MCF 10A (cell line): ENCODE measurements at regions not wholly inside any gene's neighbourhood (a gene's known extent, or its start where the extent isn't known, plus 50 kb on each side); places are given as distances from the start of the nearest gene placed in this dataset.

Experiments
- BruUV-seq: library from RNA; stranded (reverse); fragments of 400-500 nt; replicated peaks from 2 replicates; lab custom pipeline; 2021; lab: Mats Ljungman, UMichigan
- CTCF ChIA-PET: fragments of 300-600 bp; sonication (Branson Sonifier 250); formaldehyde crosslinking; extraction: SDS; loops from one replicate; lab custom pipeline; 2021; ENCODE audit warnings: antibody characterized with exemption, inconsistent platforms; lab: Yijun Ruan, JAX
- POLR2A ChIA-PET: fragments of 300-600, 350-650 bp; sonication (Branson Sonifier 250); formaldehyde crosslinking; extraction: SDS; loops from one replicate; lab custom pipeline; 2020; ENCODE audit warnings: antibody characterized with exemption, inconsistent platforms; lab: Yijun Ruan, JAX
- DNase-seq: peaks from one replicate; pipeline ENCODE4 v3.0.0-alpha.2; 2018; ENCODE audit not compliant: unreplicated experiment
- H3K27ac Mint-ChIP-seq: one replicate; pipeline ENCODE4 v1.8.0; 2022; ENCODE audit warnings: mild to moderate bottlenecking, low read depth, mixed read lengths; ENCODE audit not compliant: unreplicated experiment
- H3K27me3 Mint-ChIP-seq: one replicate; pipeline ENCODE4 v1.8.0; 2022; ENCODE audit warnings: mixed read lengths; ENCODE audit not compliant: insufficient read depth, unreplicated experiment
- H3K36me3 Mint-ChIP-seq: one replicate; pipeline ENCODE4 v1.8.0; 2022; ENCODE audit warnings: mild to moderate bottlenecking, moderate library complexity, mixed read lengths; ENCODE audit not compliant: insufficient read depth, unreplicated experiment
- H3K4me1 Mint-ChIP-seq: one replicate; pipeline ENCODE4 v1.8.0; 2022; ENCODE audit warnings: mixed read lengths; ENCODE audit not compliant: insufficient read depth, unreplicated experiment
- H3K4me3 Mint-ChIP-seq: one replicate; pipeline ENCODE4 v1.8.0; 2022; ENCODE audit warnings: mild to moderate bottlenecking, moderate library complexity, mixed read lengths; ENCODE audit not compliant: unreplicated experiment
- H3K9me3 Mint-ChIP-seq: one replicate; pipeline ENCODE4 v1.8.0; 2022; ENCODE audit warnings: mixed read lengths; ENCODE audit not compliant: unreplicated experiment
- CTCF ChIP-seq: fragments of 200-600 bp; IDR thresholded peaks from one replicate; pipeline ENCODE4 v1.8.0; 2022; ENCODE audit warnings: antibody characterized with exemption, mild to moderate bottlenecking; ENCODE audit not compliant: unreplicated experiment
- intact Hi-C: fragments of 100-400 bp; cut with micrococcal nuclease; formaldehyde crosslinking; loops from 2 replicates; pipeline ENCODE4 v1.14.1; 2022

GRCh38 chr2:8355102-8355859 is 326.6 kb upstream of the ID2 start:
- BruUV-seq: no TSS peak
- no peak for DNase-seq
- ChIA-PET CTCF (no interaction called here), POLR2A (no interaction called here)
- TF ChIP-seq CTCF: no peak
- H3K36me3 Mint-ChIP-seq: no peaks in the 10 kb centered on the region
- no peaks in the 10 kb centered on the region for H3K27me3 Mint-ChIP-seq
- H3K4me3 Mint-ChIP-seq: no peak overlapping the region
- intact Hi-C loops: no loop called here
- H3K27ac Mint-ChIP-seq: no peak overlapping the region
- H3K4me1 Mint-ChIP-seq: no peaks in the 10 kb centered on the region
- H3K9me3 Mint-ChIP-seq: peaks cover 16% of the 10 kb centered on the region

- H3K36me3 Mint-ChIP-seq: no peaks in the 10 kb centered on the region
- CTCF ChIA-PET: no interaction called here
- TF ChIP-seq CTCF: no peak
- H3K27ac Mint-ChIP-seq: no peak overlapping the region
- no peaks in the 10 kb centered on the region for H3K4me1 Mint-ChIP-seq
- peaks cover 22% of the 10 kb centered on the region for H3K9me3 Mint-ChIP-seq
- intact Hi-C loops: no loop called here
- H3K27me3 Mint-ChIP-seq: no peaks in the 10 kb centered on the region
- POLR2A ChIA-PET: no interaction called here
- no peak overlapping the region for H3K4me3 Mint-ChIP-seq
- no peak for DNase-seq
- BruUV-seq: no TSS peak
Measured at GRCh38 chr2:8357738-8358518, 323.9 kb upstream of the ID2 start.

- POLR2A ChIA-PET: no interaction called here
- H3K27ac Mint-ChIP-seq: no peak overlapping the region
- no peak overlapping the region for H3K4me3 Mint-ChIP-seq
- intact Hi-C loops: no loop called here
- peaks cover 15% of the 10 kb centered on the region for H3K9me3 Mint-ChIP-seq
- no peaks in the 10 kb centered on the region for H3K27me3 Mint-ChIP-seq
- CTCF ChIA-PET: no interaction called here
- no peak for TF ChIP-seq CTCF
- no peaks in the 10 kb centered on the region for H3K36me3 Mint-ChIP-seq
- BruUV-seq: no TSS peak
- no peaks in the 10 kb centered on the region for H3K4me1 Mint-ChIP-seq
- DNase-seq: no peak
Measured at GRCh38 chr2:8361930-8362329, 319.9 kb upstream of the ID2 start.

GRCh38 chr2:8363161-8363560 is 318.7 kb upstream of the ID2 start:
- intact Hi-C loops: no loop called here
- Mint-ChIP-seq H3K4me1 (no peaks in the 10 kb centered on the region), H3K9me3 (peaks cover 10% of the 10 kb centered on the region), H3K27ac (no peak overlapping the region), H3K27me3 (no peaks in the 10 kb centered on the region), H3K4me3 (no peak overlapping the region), H3K36me3 (no peaks in the 10 kb centered on the region)
- TF ChIP-seq CTCF: no peak
- CTCF ChIA-PET: interaction anchor here (0.6 kb wide), 1 partner anchor 43 kb away, joined by 3 read pairs; no protein-coding TSS in a partner anchor
- POLR2A ChIA-PET: no interaction called here
- BruUV-seq: no TSS peak
- DNase-seq: no peak
